Heart left ventricle (tissue), 16 donors: ENCODE measurements at regions not wholly inside any gene's neighbourhood (a gene's known extent, or its start where the extent isn't known, plus 50 kb on each side); places are given as distances from the start of the nearest gene placed in this dataset.

ENCODE experiments used
- ATAC-seq, 4 donors: fragments of 200-7000 bp; cut with Tn5 transposase; one replicate each; pipeline ENCODE4 v1.9.1; 2020 to 2022; ENCODE audit warnings: moderate library complexity in 4 of 4, mild to moderate bottlenecking in 3 of 4, moderate number of reproducible peaks in 1 of 4
- DNase-seq, 5 donors: peaks; one replicate each; pipeline ENCODE4 v3.0.0-alpha.2; 2020
- H3K27ac ChIP-seq, 12 donors: fragments of 200-600 bp; sonication (generic) in 4 of 12; one replicate each; pipeline versions ENCODE4 v1.5.0 to v1.8.0; 2016 to 2022; ENCODE audit warnings: mild to moderate bottlenecking in 2 of 12
- H3K27me3 ChIP-seq, 9 donors: fragments of 200-600 bp; sonication (generic) in 2 of 9; one replicate each; pipeline versions ENCODE4 v1.5.1 to v1.8.0; 2016 to 2022; ENCODE audit warnings: mild to moderate bottlenecking in 3 of 9
- H3K36me3 ChIP-seq, 9 donors: fragments of 200-600 bp; sonication (generic) in 2 of 9; one replicate each; pipeline versions ENCODE4 v1.5.0 to v1.8.0; 2018 to 2022; ENCODE audit warnings: mild to moderate bottlenecking in 2 of 9
- H3K4me1 ChIP-seq, 12 donors: fragments of 200-600 bp; sonication (generic) in 4 of 12; one replicate each; pipeline versions ENCODE4 v1.5.0 to v1.8.0; 2016 to 2022; ENCODE audit warnings: mild to moderate bottlenecking in 3 of 12
- H3K4me3 ChIP-seq, 12 donors: fragments of 200-600 bp; sonication (generic) in 4 of 12; one replicate each; pipeline versions ENCODE4 v1.5.0 to v1.8.0; 2017 to 2022; ENCODE audit warnings: mild to moderate bottlenecking in 9 of 12, moderate library complexity in 4 of 12
- H3K9me3 ChIP-seq, 12 donors: fragments of 200-600 bp; sonication (generic) in 4 of 12; one replicate each; pipeline versions ENCODE4 v1.5.0 to v1.8.0; 2016 to 2022; ENCODE audit warnings: mild to moderate bottlenecking in 1 of 12
- POLR2A ChIP-seq, 2 donors: fragments of 450-650 bp; IDR thresholded peaks; one replicate each; pipeline ENCODE4 v1.6.1; 2017; ENCODE audit warnings: antibody characterized with exemption in 2 of 2, mild to moderate bottlenecking in 2 of 2, moderate library complexity in 2 of 2
- WGBS, 4 donors: extraction: QIAGEN DNeasy Blood & Tissue Kit in 2 of 4; methylation state at CpG; one replicate each; pipeline versions ENCODE4 v1.1.5 to v1.1.7; 2013 to 2018; 5-methylcytosine and 5-hydroxymethylcytosine counted together
- intact Hi-C, 10 donors: fragments of 100-400 bp; cut with DNase I; formaldehyde crosslinking; loops; one replicate each; pipeline versions ENCODE4 v1.11.1 to v1.14.2; 2022
- TF ChIP-seq, protein P1 (sequence below), 12 donors: fragments of 200-600 bp; sonication (generic) in 4 of 12; IDR thresholded peaks; one replicate each; pipeline versions ENCODE4 v1.5.0 to v1.8.0; 2018 to 2022; ENCODE audit warnings: antibody characterized with exemption in 12 of 12, mild to moderate bottlenecking in 5 of 12
- donor health status: ischemic (EF 13 %, LVEDD 7.1; RV severe dilation, severe dysfunction).
- donor health status: healthy with polysubstance abuse.
- donor health status: DM: no; HTN: yes; CAD: no.
- donor health status: DM: no; HTN: no; CAD: no.
- donor health status: ischemic (EF 25% LVEDD 6.9; RV normal size, moderate dysfunction).
- donor health status: ischemic (EF 25% LVEDD 5.7; RV mildly dilated, moderate dysfunction).
- donor health status: healthy.
- donor health status: DM: yes; HTN: yes; CAD: no.
- donor health status: ischemic (EF 35%, LVEDD 5.7; RV mildly dilated, moderate dysfunction).
- donor health status: nonischemic (EF 11% LVEDD 7.7; RV severe dilation, severe dysfunction).
- donor health status: DM: yes; HTN: yes; CAD: no.
- donor health status: PGD.
- donor health status: ischemic (EF 29% LVEDD 5.4; RV normal size, mild dysfunction).
- donor health status: nonischemic (EF 23%, LVEDD 6.1; RV moderate dilation, normal function).

DNA sequence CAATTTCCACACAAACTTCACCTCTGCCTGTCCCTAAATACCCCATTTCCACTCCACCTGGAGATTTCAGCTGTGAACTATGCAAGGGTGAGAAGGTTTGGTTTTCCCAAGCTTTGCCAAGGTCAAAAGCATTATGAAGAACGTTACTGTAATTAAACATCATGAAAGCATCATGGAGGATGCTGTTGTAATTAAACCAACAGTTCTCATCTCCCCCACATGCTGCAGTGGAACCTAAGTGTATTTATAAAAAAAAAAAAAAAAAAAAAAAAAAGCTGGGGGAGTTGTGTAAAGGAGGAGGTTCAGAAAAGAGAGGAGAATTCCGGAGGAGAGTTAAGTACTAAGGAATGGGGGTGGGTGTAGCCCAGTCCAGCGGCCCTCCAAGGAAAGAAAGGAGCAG is 474.9 kb upstream of the JARID2 start:
- no peak for DNase-seq
- TF ChIP-seq, protein P1, sequence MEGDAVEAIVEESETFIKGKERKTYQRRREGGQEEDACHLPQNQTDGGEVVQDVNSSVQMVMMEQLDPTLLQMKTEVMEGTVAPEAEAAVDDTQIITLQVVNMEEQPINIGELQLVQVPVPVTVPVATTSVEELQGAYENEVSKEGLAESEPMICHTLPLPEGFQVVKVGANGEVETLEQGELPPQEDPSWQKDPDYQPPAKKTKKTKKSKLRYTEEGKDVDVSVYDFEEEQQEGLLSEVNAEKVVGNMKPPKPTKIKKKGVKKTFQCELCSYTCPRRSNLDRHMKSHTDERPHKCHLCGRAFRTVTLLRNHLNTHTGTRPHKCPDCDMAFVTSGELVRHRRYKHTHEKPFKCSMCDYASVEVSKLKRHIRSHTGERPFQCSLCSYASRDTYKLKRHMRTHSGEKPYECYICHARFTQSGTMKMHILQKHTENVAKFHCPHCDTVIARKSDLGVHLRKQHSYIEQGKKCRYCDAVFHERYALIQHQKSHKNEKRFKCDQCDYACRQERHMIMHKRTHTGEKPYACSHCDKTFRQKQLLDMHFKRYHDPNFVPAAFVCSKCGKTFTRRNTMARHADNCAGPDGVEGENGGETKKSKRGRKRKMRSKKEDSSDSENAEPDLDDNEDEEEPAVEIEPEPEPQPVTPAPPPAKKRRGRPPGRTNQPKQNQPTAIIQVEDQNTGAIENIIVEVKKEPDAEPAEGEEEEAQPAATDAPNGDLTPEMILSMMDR (IDR thresholded peaks at IDR 0.05), result no peak
- no peak for TF ChIP-seq POLR2A (IDR thresholded peaks at IDR 0.05)
- no peak overlapping the region for H3K4me3 ChIP-seq
- peaks cover 0 to 33% (median 16%) of the 10 kb centered on the region in 12 donors for H3K4me1 ChIP-seq
- no peaks in the 10 kb centered on the region for H3K36me3 ChIP-seq
- H3K9me3 ChIP-seq, result peaks cover 0 to 3% (median 0%) of the 10 kb centered on the region in 12 donors
- ATAC-seq, result no peak
- no peak overlapping the region for H3K27ac ChIP-seq
- WGBS, 4 donors, result 45 to 70% (median 49%) methylated on average over 3 of the region's 3 CpGs
- H3K27me3 ChIP-seq, result no peaks in the 10 kb centered on the region
- intact Hi-C loops, result no loop called here

DNA sequence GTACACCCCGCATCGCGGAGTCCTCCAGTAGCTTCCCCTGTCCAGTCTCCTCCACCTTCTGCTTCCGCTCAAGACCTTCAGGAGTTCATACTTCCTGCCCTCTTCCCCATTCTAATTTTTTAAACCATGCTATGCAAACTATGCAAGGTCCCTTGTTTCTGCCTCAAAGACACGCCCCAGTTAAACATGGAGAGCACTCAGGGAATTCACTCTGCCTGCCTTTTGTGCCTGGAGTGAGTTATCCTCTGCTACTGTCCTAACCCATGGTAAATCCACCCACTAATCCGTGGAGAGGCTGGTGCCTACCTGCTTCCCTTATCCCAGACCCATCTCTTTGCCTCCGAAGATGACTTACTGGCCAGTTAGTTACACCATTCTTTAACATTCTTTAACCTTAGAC is 473.7 kb upstream of the JARID2 start:
- Histone ChIP-seq H3K4me3 (no peak overlapping the region), H3K27me3 (no peaks in the 10 kb centered on the region), H3K36me3 (no peaks in the 10 kb centered on the region), H3K4me1 (peaks cover 0 to 31% (median 15%) of the 10 kb centered on the region in 12 donors), H3K9me3 (peaks cover 0 to 5% (median 0%) of the 10 kb centered on the region in 12 donors), H3K27ac (no peak overlapping the region)
- ATAC-seq, result no peak
- DNase-seq, result no peak
- WGBS, 4 donors, result 95 to 96% (median 95%) methylated on average over 7 of the region's 7 CpGs
- no peak for TF ChIP-seq POLR2A (IDR thresholded peaks at IDR 0.05)
- TF ChIP-seq, protein P1 (IDR thresholded peaks at IDR 0.05), result no peak
- intact Hi-C loops, result no loop called here

DNA sequence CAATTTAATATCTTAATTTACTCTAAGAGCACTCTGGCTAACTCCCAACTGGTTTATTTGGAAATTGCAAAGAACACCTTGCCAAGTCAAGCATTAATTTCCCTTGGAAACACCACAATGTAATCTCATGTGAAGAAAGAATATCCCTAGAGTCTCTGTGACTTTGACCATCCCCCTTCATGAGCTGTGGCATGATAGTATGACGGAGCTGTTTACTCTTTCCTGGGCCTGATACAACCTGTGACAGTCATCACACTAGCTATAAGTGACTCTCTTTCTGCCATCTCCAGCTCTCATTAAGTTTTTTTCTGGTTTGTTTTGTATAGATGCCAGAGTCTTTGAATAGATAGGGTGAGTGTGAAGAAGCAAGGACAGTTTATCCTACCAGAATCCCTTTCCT is 470.3 kb upstream of the JARID2 start:
- no peak for ATAC-seq
- intact Hi-C loops, result no loop called here

DNA sequence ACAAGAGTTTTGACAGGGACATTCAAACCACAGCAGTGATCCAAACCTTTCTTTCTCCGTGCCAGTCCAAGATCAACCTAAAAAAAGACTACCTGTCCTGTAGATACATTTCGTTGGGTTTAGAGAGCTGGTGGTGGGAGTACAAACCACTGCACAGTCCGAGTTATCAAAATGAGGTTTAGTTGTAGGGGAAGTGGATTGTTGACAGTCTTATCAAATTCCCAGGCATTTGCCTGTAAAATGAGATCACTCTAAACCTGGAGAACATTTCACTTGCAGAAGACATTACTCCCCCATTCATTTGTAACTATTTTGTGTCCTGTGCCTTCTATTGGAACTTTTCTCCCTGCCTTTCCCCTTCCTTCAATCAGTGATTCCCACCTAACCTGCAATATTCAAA is 469.6 kb upstream of the JARID2 start:
- intact Hi-C loops, result no loop called here
- Histone ChIP-seq H3K36me3 (no peaks in the 10 kb centered on the region), H3K27ac (no peak overlapping the region), H3K4me3 (no peak overlapping the region), H3K27me3 (no peaks in the 10 kb centered on the region), H3K9me3 (peaks cover 0 to 5% (median 0%) of the 10 kb centered on the region in 12 donors), H3K4me1 (peaks cover 0 to 6% (median 0%) of the 10 kb centered on the region in 12 donors)
- ATAC-seq, result no peak
- DNase-seq, result no peak
- TF ChIP-seq, protein P1 (IDR thresholded peaks at IDR 0.05), result no peak
- TF ChIP-seq POLR2A (IDR thresholded peaks at IDR 0.05), result no peak
- WGBS, 4 donors, result 77 to 90% (median 79%) methylated on average over 3 of the region's 3 CpGs

More for the DNA sequence above, 470.3 kb upstream of the JARID2 start:
- DNase-seq, result no peak
- peaks cover 0 to 5% (median 0%) of the 10 kb centered on the region in 12 donors for H3K9me3 ChIP-seq
- H3K27me3 ChIP-seq, result no peaks in the 10 kb centered on the region
- no peak for TF ChIP-seq POLR2A (IDR thresholded peaks at IDR 0.05)
- 45 to 72% (median 55%) methylated on average over 1 of the region's 1 CpG for WGBS, 4 donors
- H3K36me3 ChIP-seq, result no peaks in the 10 kb centered on the region
- no peak overlapping the region for H3K4me3 ChIP-seq
- H3K27ac ChIP-seq, result no peak overlapping the region
- peaks cover 0 to 13% (median 5%) of the 10 kb centered on the region in 12 donors for H3K4me1 ChIP-seq
